Muscle of leg (tissue), 3 donors: ENCODE measurements at regions not wholly inside any gene's neighbourhood (a gene's known extent, or its start where the extent isn't known, plus 50 kb on each side); places are given as distances from the start of the nearest gene placed in this dataset.

Source experiments
- DNase-seq: peaks from one replicate; pipeline ENCODE4 v3.0.0; 2013
- H3K27ac ChIP-seq: one replicate; pipeline ENCODE4 v1.5.1; 2013; ENCODE audit warnings: mild to moderate bottlenecking, low read length, control low read depth
- H3K27me3 ChIP-seq: one replicate; pipeline ENCODE4 v1.6.1; 2013; ENCODE audit warnings: low read length; ENCODE audit not compliant: control insufficient read depth, insufficient read depth
- H3K36me3 ChIP-seq: one replicate; pipeline ENCODE4 v1.6.1; 2013; ENCODE audit warnings: low read length; ENCODE audit not compliant: control insufficient read depth, insufficient read depth
- H3K4me1 ChIP-seq: one replicate; pipeline ENCODE4 v1.6.1; 2013; ENCODE audit warnings: low read length; ENCODE audit not compliant: control insufficient read depth, insufficient read depth
- H3K4me3 ChIP-seq: one replicate; pipeline ENCODE4 v1.5.1; 2013; ENCODE audit warnings: low read length, control low read depth
- H3K9me3 ChIP-seq: replicated peaks from 2 replicates; pipeline ENCODE4 v1.6.1; 2013; ENCODE audit warnings: low read depth, low read length; ENCODE audit not compliant: control insufficient read depth
- WGBS: methylation state at CpG from one replicate; pipeline ENCODE4 v1.1.5; 2013; ENCODE audit warnings: missing lambda C conversion rate; ENCODE audit not compliant: insufficient coverage; 5-methylcytosine and 5-hydroxymethylcytosine counted together

DNA sequence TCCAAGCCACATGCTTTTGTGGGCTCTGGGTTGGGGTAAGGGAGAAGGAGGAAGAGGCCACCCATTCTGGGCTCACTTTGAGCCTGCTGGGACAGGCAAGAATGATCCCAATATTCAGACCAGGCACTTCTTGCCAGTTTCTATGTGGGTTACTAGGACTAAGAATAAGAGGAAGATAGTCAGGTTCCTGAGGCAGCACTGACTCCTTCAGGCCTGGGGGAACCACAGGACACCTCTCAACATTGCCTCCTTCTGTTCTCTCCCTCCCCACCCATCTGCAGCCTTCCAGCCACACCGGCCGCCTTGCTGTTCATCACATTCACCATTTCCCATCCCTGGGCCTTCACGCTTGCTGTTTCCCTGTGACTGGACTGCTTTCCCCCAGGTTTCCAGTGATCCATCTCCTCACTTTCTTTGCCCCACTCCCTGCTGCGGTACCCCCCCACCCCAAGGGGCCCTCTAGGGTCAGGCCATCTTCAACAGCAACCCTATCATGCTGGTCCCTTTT, 69.2 kb upstream of the SIRPA start:
- peaks cover 26% of the 10 kb centered on the region for H3K4me1 ChIP-seq
- no peak overlapping the region for H3K27ac ChIP-seq
- DNase-seq: no peak
- H3K27me3 ChIP-seq: no peaks in the 10 kb centered on the region
- H3K9me3 ChIP-seq: peaks cover 13% of the 10 kb centered on the region
- H3K4me3 ChIP-seq: no peak overlapping the region
- no peaks in the 10 kb centered on the region for H3K36me3 ChIP-seq
- WGBS: 100% methylated on average over 2 of the region's 4 CpGs

DNA sequence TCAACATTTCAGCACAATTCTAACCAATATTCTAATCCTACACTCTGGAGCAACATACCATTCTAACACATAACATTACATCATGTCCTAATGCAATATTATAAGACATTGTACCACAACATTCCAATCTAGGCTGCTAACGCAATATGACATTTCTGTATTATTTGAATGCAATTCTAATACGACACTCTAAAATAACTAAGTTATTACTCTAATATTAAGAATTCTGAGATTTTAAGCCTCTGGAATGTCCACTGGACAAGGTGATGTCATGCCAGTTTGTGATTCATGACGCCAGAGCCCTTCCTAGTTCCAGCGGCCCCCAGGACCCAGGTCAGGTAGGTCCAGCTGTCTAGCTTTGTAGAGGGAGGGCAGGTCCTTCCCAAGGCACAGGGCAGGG, 69.7 kb upstream of the SIRPA start:
- Histone ChIP-seq H3K27ac (no peak overlapping the region), H3K9me3 (peaks cover 13% of the 10 kb centered on the region), H3K36me3 (no peaks in the 10 kb centered on the region), H3K27me3 (no peaks in the 10 kb centered on the region), H3K4me1 (peaks cover 21% of the 10 kb centered on the region), H3K4me3 (no peak overlapping the region)
- whole genome bisulfite sequencing: no CpG with 5 or more reads among the region's 4 CpGs
- no peak for DNase-seq

GRCh38 chr20:1824834-1825233, 70.4 kb upstream of the SIRPA start:
- Histone ChIP-seq H3K9me3 (peaks cover 13% of the 10 kb centered on the region), H3K4me1 (peaks cover 14% of the 10 kb centered on the region), H3K36me3 (no peaks in the 10 kb centered on the region), H3K27me3 (peaks cover under 1% of the 10 kb centered on the region), H3K4me3 (no peak overlapping the region), H3K27ac (peak overlapping the region; percentile 35)
- WGBS: no CpG with 5 or more reads among the region's 4 CpGs
- DNase-seq: no peak

- no peak overlapping the region for H3K27ac ChIP-seq
- DNase-seq: no peak
- peaks cover 13% of the 10 kb centered on the region for H3K9me3 ChIP-seq
- H3K36me3 ChIP-seq: no peaks in the 10 kb centered on the region
- no peak overlapping the region for H3K4me3 ChIP-seq
- peaks cover 10% of the 10 kb centered on the region for H3K4me1 ChIP-seq
- H3K27me3 ChIP-seq: peaks cover 2% of the 10 kb centered on the region
Observed at GRCh38 chr20:1824181-1824580, 71.0 kb upstream of the SIRPA start.

- Histone ChIP-seq H3K27me3 (peaks cover 2% of the 10 kb centered on the region), H3K4me3 (no peak overlapping the region), H3K36me3 (no peaks in the 10 kb centered on the region), H3K27ac (no peak overlapping the region), H3K9me3 (peaks cover 13% of the 10 kb centered on the region), H3K4me1 (peaks cover 10% of the 10 kb centered on the region)
- 85% methylated on average over 5 of the region's 5 CpGs for whole genome bisulfite sequencing
- DNase-seq: no peak
Observed at GRCh38 chr20:1823450-1823844, 71.8 kb upstream of the SIRPA start.

DNA sequence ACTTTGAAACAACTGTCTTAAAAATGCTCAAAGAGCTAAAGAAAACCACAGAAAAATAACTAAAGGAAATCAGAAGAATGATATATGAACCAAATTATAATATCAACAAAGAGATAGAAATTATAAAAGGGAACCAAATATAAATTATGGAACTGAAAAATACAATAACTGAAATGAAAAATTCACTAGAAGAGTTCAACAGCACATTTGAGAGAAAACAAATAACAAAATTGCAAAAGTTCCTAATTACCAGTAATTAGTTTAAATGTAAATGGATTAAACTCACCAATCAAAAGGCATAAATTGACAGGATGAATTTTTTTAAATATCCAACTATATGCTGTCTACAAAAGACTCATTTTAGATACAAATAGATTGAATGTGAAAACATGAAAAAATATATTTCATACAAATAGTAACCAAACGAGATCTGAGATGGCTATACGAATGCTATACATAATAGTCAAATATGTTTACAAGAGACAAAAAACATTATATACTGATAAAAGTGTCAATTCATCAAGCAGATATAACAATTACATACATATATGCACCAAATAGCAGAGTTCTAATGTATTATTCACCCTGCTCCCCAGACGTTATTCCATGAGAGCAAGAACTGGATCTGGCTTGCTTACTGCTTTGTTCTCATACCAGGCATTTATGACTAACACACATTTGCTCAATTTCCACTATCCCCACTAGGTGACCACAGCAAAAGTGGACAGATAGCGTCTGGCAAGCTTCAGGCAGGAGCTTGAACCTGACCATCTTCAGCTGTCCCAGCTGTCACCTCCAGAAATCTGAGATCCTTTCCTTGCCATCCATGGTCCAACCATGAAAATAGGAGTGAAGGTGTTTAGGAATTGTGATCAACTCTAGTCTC, 72.4 kb upstream of the SIRPA start:
- Histone ChIP-seq H3K27me3 (peaks cover 2% of the 10 kb centered on the region), H3K36me3 (no peaks in the 10 kb centered on the region), H3K4me3 (no peak overlapping the region), H3K9me3 (peaks cover 13% of the 10 kb centered on the region), H3K27ac (no peak overlapping the region), H3K4me1 (peaks cover 10% of the 10 kb centered on the region)
- WGBS: 75% methylated on average over 2 of the region's 4 CpGs
- no peak for DNase-seq

DNA sequence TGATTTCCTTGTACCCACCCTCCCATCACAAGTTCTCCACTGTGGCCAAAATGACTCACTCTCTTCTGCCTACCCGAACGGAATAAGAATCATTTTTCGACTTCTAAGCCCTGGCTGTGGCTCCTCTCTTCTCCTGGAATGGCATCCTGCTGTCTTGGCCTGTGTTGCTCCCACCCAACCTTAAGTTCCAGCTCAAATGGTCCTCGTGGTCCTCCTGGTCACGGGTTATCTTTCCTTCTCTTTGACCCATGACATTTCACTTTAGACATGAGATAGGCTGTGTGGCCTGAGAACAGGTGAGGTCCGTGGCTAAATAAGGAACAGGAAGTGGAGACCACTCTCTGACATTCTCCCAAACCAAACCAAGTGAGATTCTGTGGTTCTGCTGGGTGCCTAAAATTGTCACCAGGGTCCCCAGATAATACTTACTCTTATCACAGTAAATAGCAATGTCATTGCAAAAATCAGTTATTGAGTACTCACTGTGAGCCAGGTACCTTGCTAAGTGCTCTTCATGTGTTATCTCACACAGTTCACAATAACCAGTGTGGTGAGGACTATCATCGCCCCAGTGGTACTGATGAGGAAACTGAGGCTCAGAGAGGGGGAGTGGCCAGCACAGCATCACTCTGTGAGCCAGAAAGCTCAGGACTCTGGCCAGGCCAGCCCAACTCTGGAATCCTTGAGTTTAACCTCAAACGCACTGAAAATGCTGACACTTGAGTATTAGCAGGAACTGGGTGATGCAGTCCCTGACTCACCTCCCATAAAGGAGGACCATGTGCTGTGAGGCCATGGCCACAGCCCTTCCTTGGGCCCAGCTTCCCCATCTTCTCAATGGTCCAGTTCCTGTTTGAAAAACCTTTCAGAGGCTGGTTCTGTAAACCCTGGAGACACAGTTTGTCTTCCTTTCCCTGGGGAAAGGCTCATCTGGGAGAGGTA, 74.8 kb upstream of the SIRPA start:
- WGBS: 65% methylated on average over 5 of the region's 8 CpGs
- H3K4me3 ChIP-seq: no peak overlapping the region
- H3K4me1 ChIP-seq: peaks cover 24% of the 10 kb centered on the region
- peaks cover 2% of the 10 kb centered on the region for H3K27me3 ChIP-seq
- peaks cover 13% of the 10 kb centered on the region for H3K9me3 ChIP-seq
- no peak overlapping the region for H3K27ac ChIP-seq
- H3K36me3 ChIP-seq: no peaks in the 10 kb centered on the region
- no peak for DNase-seq

DNA sequence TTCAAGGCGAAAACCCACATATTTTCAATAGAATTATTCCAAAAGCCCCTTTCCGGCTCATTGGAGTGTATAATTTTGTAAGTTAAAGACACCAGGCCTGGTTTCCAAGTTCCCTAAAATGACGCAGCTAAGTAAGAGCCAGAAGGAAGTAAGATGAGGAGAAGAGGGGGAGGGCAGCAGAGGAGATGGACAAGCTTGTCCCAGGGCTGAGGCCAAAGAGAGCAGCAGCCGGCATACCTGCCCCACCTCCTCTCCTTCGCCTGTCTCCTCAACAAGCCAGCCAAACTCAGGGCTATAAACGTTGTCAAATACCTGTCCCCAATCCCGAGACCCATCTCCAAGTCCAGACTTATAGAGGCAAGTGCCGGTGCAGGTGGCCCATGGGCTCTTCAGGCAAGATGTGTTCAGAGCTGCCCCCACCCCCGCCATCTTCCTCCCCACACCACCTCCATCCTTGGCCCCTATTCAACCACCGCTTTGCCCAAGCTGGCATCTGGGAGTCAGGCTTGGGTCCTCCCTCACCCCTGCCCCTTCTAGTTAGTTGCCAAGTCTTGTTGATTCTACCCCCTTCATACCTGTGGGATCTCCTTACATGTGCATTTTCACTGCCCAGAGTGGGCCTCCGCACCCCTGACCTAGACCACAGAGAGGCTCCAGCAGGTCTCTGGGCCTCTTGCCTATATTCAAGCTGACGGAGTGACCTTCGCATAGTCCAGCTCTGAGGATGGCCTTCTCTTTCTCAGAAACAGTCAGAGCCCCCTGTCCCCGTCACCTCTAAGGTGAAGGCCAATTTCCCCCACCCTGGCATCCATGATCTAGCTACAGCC, 75.7 kb upstream of the SIRPA start:
- Histone ChIP-seq H3K36me3 (no peaks in the 10 kb centered on the region), H3K4me3 (no peak overlapping the region), H3K27ac (no peak overlapping the region), H3K4me1 (peaks cover 18% of the 10 kb centered on the region), H3K27me3 (peaks cover 2% of the 10 kb centered on the region), H3K9me3 (peaks cover 13% of the 10 kb centered on the region)
- 68% methylated on average over 11 of the region's 14 CpGs for WGBS
- peak; percentile 59 for DNase-seq

DNA sequence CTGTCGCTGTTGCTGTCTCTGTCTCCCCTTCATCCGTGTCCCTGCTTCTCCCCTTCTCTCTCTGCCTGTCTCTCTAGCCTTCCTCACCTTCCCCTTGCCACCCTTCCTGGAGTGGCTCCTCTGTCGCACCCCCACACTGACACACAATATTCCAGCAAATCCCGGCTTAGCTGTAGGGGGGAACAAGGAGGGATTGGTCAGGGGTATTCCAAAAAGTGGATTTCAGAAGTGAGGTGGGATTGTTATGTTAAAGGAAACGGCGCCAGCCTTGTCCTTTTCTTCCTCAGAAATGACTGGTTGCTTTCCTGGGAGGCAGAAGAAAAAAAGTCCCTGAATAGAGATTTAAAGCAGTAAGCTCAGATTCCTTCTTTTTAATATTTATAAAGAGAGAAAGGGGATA, 76.3 kb upstream of the SIRPA start:
- H3K4me3 ChIP-seq: no peak overlapping the region
- H3K4me1 ChIP-seq: peaks cover 14% of the 10 kb centered on the region
- DNase-seq: no peak
- 57% methylated on average over 1 of the region's 6 CpGs for WGBS
- no peaks in the 10 kb centered on the region for H3K36me3 ChIP-seq
- peaks cover 13% of the 10 kb centered on the region for H3K9me3 ChIP-seq
- peaks cover 2% of the 10 kb centered on the region for H3K27me3 ChIP-seq
- peak overlapping the region; percentile 29 for H3K27ac ChIP-seq
